H9 (cell line): ENCODE measurements at regions not wholly inside any gene's neighbourhood (a gene's known extent, or its start where the extent isn't known, plus 50 kb on each side); places are given as distances from the start of the nearest gene placed in this dataset.

Experiments
- DNase-seq: peaks from one replicate; pipeline ENCODE4 v3.0.0-alpha.2; 2017
- H2AFZ ChIP-seq: one replicate; pipeline ENCODE4 v1.6.1; 2013; ENCODE audit warnings: mild to moderate bottlenecking, low read length, control low read depth, moderate library complexity
- H2AK5ac ChIP-seq: 2 replicates; pipeline ENCODE4 v1.6.1; 2013; ENCODE audit warnings: low read length, control low read depth, mixed read lengths; ENCODE audit not compliant: insufficient read length
- H2BK120ac ChIP-seq: one replicate; pipeline ENCODE4 v1.6.1; 2013; ENCODE audit warnings: low read depth, mild to moderate bottlenecking, low read length, control low read depth, inconsistent platforms; ENCODE audit not compliant: poor library complexity, severe bottlenecking
- H2BK12ac ChIP-seq: 2 replicates; pipeline ENCODE4 v1.6.1; 2013; ENCODE audit warnings: low read length, control low read depth, mixed read lengths, low read depth; ENCODE audit not compliant: insufficient read length
- H2BK15ac ChIP-seq: 2 replicates; pipeline ENCODE4 v1.6.1; 2013; ENCODE audit warnings: low read depth, low read length, control low read depth
- H2BK20ac ChIP-seq: one replicate; pipeline ENCODE4 v1.6.1; 2013; ENCODE audit warnings: low read depth, mild to moderate bottlenecking, low read length, control low read depth, inconsistent platforms; ENCODE audit not compliant: poor library complexity, severe bottlenecking
- H2BK5ac ChIP-seq: 2 replicates; pipeline ENCODE4 v1.6.1; 2013; ENCODE audit warnings: low read length, control low read depth, mixed read lengths; ENCODE audit not compliant: insufficient read length
- H3K14ac ChIP-seq: 2 replicates; pipeline ENCODE4 v1.6.1; 2013; ENCODE audit warnings: low read length, control low read depth; ENCODE audit not compliant: insufficient read depth
- H3K18ac ChIP-seq: 2 replicates; pipeline ENCODE4 v1.6.1; 2013; ENCODE audit warnings: low read depth, mild to moderate bottlenecking, mixed read lengths, low read length, control low read depth; ENCODE audit not compliant: insufficient read length
- H3K23ac ChIP-seq: 2 replicates; pipeline ENCODE4 v1.6.1; 2013; ENCODE audit warnings: low read length, control low read depth, mixed read lengths, low read depth; ENCODE audit not compliant: insufficient read length
- H3K23me2 ChIP-seq: 2 replicates; pipeline ENCODE4 v1.6.1; 2013; ENCODE audit warnings: low read depth, mild to moderate bottlenecking, mixed read lengths, low read length, control low read depth; ENCODE audit not compliant: insufficient read length, poor library complexity, severe bottlenecking
- H3K27ac ChIP-seq: 2 replicates; pipeline ENCODE4 v1.5.1; 2013; ENCODE audit warnings: low read length, control low read depth, mixed read lengths, low read depth; ENCODE audit not compliant: insufficient read length
- H3K27me3 ChIP-seq: 2 replicates; pipeline ENCODE4 v1.6.1; 2013; ENCODE audit warnings: low read length, control low read depth, inconsistent platforms; ENCODE audit not compliant: insufficient read depth
- H3K4ac ChIP-seq: 2 replicates; pipeline ENCODE4 v1.6.1; 2013; ENCODE audit warnings: low read depth, mild to moderate bottlenecking, control low read depth, inconsistent platforms, low read length, moderate library complexity
- H3K4me1 ChIP-seq: 2 replicates; pipeline ENCODE4 v1.6.1; 2013; ENCODE audit warnings: low read length, control low read depth, inconsistent platforms; ENCODE audit not compliant: insufficient read depth
- H3K4me2 ChIP-seq: 2 replicates; pipeline ENCODE4 v1.6.1; 2013; ENCODE audit warnings: low read length, control low read depth, mixed read lengths; ENCODE audit not compliant: insufficient read length, insufficient read depth
- H3K56ac ChIP-seq: 2 replicates; pipeline ENCODE4 v1.6.1; 2013; ENCODE audit warnings: low read depth, mild to moderate bottlenecking, mixed read lengths, low read length, control low read depth; ENCODE audit not compliant: insufficient read length
- H3K79me1 ChIP-seq: 2 replicates; pipeline ENCODE4 v1.6.1; 2013; ENCODE audit warnings: low read depth, mild to moderate bottlenecking, moderate library complexity, low read length, control low read depth, inconsistent platforms; ENCODE audit not compliant: insufficient read depth, poor library complexity, severe bottlenecking
- H3K79me2 ChIP-seq: 2 replicates; pipeline ENCODE4 v1.6.1; 2013; ENCODE audit warnings: low read length, control low read depth, inconsistent platforms; ENCODE audit not compliant: insufficient read depth
- H3K9ac ChIP-seq: 2 replicates; pipeline ENCODE4 v1.6.1; 2013; ENCODE audit warnings: low read length, control low read depth, mixed read lengths; ENCODE audit not compliant: insufficient read length; ENCODE audit errors: extremely low read depth
- H3K9me3 ChIP-seq: one replicate; pipeline ENCODE4 v1.6.1; 2013; ENCODE audit warnings: low read depth, low read length, inconsistent platforms; ENCODE audit not compliant: control insufficient read depth
- H3T11ph ChIP-seq: one replicate; pipeline ENCODE4 v1.6.1; 2013; ENCODE audit warnings: mild to moderate bottlenecking, low read length, control low read depth, inconsistent platforms
- H4K20me1 ChIP-seq: one replicate; pipeline ENCODE4 v1.6.1; 2013; ENCODE audit not compliant: control insufficient read depth, insufficient read length, insufficient read depth
- H4K5ac ChIP-seq: 2 replicates; pipeline ENCODE4 v1.6.1; 2013; ENCODE audit warnings: low read depth, mild to moderate bottlenecking, mixed read lengths, low read length, control low read depth; ENCODE audit not compliant: insufficient read length
- H4K8ac ChIP-seq: replicated peaks from 2 replicates; pipeline ENCODE4 v1.6.1; 2013; ENCODE audit warnings: low read length, control low read depth, mixed read lengths, low read depth; ENCODE audit not compliant: insufficient read length
- H4K91ac ChIP-seq: 2 replicates; pipeline ENCODE4 v1.6.1; 2013; ENCODE audit warnings: low read depth, mild to moderate bottlenecking, moderate library complexity, mixed read lengths, low read length, control low read depth; ENCODE audit not compliant: insufficient read length
- H3K27ac Mint-ChIP-seq, 3 experiments: 2 replicates in 2 of 3; 3 replicates in 1 of 3; pipeline ENCODE4 v1.8.0; 2020 to 2021; ENCODE audit warnings: mixed read lengths in 3 of 3, mild to moderate bottlenecking in 1 of 3, moderate library complexity in 1 of 3
- H3K27me3 Mint-ChIP-seq: 2 replicates; pipeline ENCODE4 v1.8.0; 2021; ENCODE audit warnings: low read depth, mild to moderate bottlenecking, moderate library complexity, mixed read lengths
- H3K36me3 Mint-ChIP-seq, 3 experiments: 2 replicates in 2 of 3; 3 replicates in 1 of 3; pipeline ENCODE4 v1.8.0; 2020 to 2021; ENCODE audit warnings: low read depth in 3 of 3, mixed read lengths in 3 of 3; ENCODE audit not compliant: insufficient read depth in 1 of 3
- H3K4me1 Mint-ChIP-seq, 2 experiments: 2 replicates each; pipeline ENCODE4 v1.8.0; 2020; ENCODE audit warnings: mixed read lengths in 2 of 2
- H3K4me3 Mint-ChIP-seq, 2 experiments: 2 replicates in 1 of 2; 3 replicates in 1 of 2; pipeline ENCODE4 v1.8.0; 2020 to 2021; ENCODE audit warnings: mild to moderate bottlenecking in 2 of 2, mixed read lengths in 2 of 2, moderate library complexity in 1 of 2
- H3K9me3 Mint-ChIP-seq, 2 experiments: 2 replicates in 1 of 2; 3 replicates in 1 of 2; pipeline ENCODE4 v1.8.0; 2020; ENCODE audit warnings: mild to moderate bottlenecking in 2 of 2, mixed read lengths in 2 of 2, moderate library complexity in 1 of 2
- WGBS: extraction: QIAGEN DNeasy Blood & Tissue Kit; methylation state at CpG from one replicate; pipeline ENCODE4 v1.1.7; 2013; ENCODE audit warnings: missing lambda C conversion rate, low lambda C conversion rate, mixed read lengths; ENCODE audit not compliant: insufficient read length; ENCODE audit errors: extremely low coverage; 5-methylcytosine and 5-hydroxymethylcytosine counted together
- TF ChIP-seq, protein P1 (sequence below): fragments of 200-600 bp; sonication (generic); conservative IDR thresholded peaks from 3 replicates; pipeline ENCODE4 v1.8.0; 2021; ENCODE audit warnings: antibody characterized with exemption, mild to moderate bottlenecking

DNA sequence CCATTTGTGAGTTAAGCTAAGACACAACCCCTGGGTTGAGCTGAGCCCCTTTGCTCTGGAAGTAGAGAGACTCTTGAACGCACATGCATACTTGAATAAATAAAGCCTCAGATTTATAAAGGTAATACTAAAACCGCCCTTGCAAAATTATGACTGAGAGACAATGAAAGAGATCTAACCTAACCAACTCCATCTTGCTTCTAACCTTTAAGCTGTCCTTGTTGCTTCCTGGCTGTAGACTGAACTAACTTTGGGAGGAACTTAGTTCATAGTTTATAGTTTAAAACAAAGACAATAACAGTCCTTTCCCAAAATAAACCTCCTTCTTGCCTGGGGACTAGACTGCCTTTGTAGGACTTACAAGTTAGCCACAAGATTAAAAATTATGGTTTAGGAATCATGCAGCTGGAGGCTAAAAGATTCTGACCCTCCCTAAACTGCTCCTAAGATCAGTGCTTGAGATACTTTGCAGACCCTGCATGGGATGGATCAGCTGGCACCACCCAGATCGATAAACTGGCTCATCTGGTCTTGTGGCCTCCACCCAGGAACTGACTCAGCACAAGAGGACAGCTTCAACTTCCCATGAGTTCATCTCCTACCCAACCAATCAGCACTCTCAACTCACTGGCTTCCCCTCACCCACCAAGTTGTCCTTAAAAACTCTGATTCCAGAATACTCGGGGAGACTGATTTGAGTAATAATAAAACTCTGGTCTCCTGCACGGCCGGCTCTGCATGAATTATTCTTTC is 240.2 kb upstream of the SLC14A2 start:
- no peaks in the 10 kb centered on the region for H3K79me1 ChIP-seq
- H3K4me3 Mint-ChIP-seq: no peak overlapping the region
- H2BK20ac ChIP-seq: no peak overlapping the region
- H3K4me2 ChIP-seq: no peak overlapping the region
- no peak overlapping the region for H3K18ac ChIP-seq
- no peak overlapping the region for H2AFZ ChIP-seq
- H4K20me1 ChIP-seq: no peaks in the 10 kb centered on the region
- no peaks in the 10 kb centered on the region for H3K9me3 Mint-ChIP-seq
- no peak overlapping the region for H3K14ac ChIP-seq
- no peaks in the 10 kb centered on the region for H3K4me1 ChIP-seq
- H3K36me3 Mint-ChIP-seq: no peaks in the 10 kb centered on the region
- H2BK5ac ChIP-seq: no peak overlapping the region
- H3K4ac ChIP-seq: no peak overlapping the region
- no peak overlapping the region for H3K27ac ChIP-seq
- H3K79me2 ChIP-seq: no peaks in the 10 kb centered on the region
- H4K8ac ChIP-seq: no peak overlapping the region
- H4K5ac ChIP-seq: no peak overlapping the region
- no peak overlapping the region for H2AK5ac ChIP-seq
- H2BK120ac ChIP-seq: no peak overlapping the region
- no peaks in the 10 kb centered on the region; a peak in 1 of 4 replicates for H3K4me1 Mint-ChIP-seq
- H3K27me3 ChIP-seq: no peaks in the 10 kb centered on the region
- no peak overlapping the region for H3T11ph ChIP-seq
- no peaks in the 10 kb centered on the region for H3K9me3 ChIP-seq
- H3K56ac ChIP-seq: no peak overlapping the region
- H3K23ac ChIP-seq: no peak overlapping the region
- no peak overlapping the region for H2BK12ac ChIP-seq
- no peak overlapping the region for H3K9ac ChIP-seq
- TF ChIP-seq, protein P1, sequence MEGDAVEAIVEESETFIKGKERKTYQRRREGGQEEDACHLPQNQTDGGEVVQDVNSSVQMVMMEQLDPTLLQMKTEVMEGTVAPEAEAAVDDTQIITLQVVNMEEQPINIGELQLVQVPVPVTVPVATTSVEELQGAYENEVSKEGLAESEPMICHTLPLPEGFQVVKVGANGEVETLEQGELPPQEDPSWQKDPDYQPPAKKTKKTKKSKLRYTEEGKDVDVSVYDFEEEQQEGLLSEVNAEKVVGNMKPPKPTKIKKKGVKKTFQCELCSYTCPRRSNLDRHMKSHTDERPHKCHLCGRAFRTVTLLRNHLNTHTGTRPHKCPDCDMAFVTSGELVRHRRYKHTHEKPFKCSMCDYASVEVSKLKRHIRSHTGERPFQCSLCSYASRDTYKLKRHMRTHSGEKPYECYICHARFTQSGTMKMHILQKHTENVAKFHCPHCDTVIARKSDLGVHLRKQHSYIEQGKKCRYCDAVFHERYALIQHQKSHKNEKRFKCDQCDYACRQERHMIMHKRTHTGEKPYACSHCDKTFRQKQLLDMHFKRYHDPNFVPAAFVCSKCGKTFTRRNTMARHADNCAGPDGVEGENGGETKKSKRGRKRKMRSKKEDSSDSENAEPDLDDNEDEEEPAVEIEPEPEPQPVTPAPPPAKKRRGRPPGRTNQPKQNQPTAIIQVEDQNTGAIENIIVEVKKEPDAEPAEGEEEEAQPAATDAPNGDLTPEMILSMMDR: no peak
- WGBS: no CpG with 5 or more reads among the region's 6 CpGs
- H3K27ac Mint-ChIP-seq: no peak overlapping the region
- H2BK15ac ChIP-seq: no peak overlapping the region
- H3K27me3 Mint-ChIP-seq: peaks cover 8% of the 10 kb centered on the region
- no peak for DNase-seq
- H3K23me2 ChIP-seq: no peaks in the 10 kb centered on the region
- no peak overlapping the region for H4K91ac ChIP-seq
